CD4-positive, CD25-positive, alpha-beta regulatory T cell (primary cell): ENCODE measurements at regions not wholly inside any gene's neighbourhood (a gene's known extent, or its start where the extent isn't known, plus 50 kb on each side); places are given as distances from the start of the nearest gene placed in this dataset.
"Not testable (repeated sequence)": the region's sequence is repeated elsewhere in the genome, so short reads cannot be mapped to it uniquely, and the experiment has no call there.

Experiments used
- ATAC-seq, 2 donors: fragments of 150-1000 bp; cut with Tn5 transposase; one replicate each; pipeline ENCODE4 v1.10.0; 2021; ENCODE audit warnings: low read depth in 2 of 2, moderate number of reproducible peaks in 2 of 2, moderate library complexity in 1 of 2
- DNase-seq, 3 donors: peaks; one replicate each; pipeline versions ENCODE4 v3.0.0 to v3.0.0-alpha.2; 2012 to 2022; ENCODE audit warnings: mixed read lengths in 1 of 3
- H3K27ac ChIP-seq: one replicate; pipeline ENCODE4 v1.7.0; 2013; ENCODE audit warnings: mild to moderate bottlenecking, low read length; ENCODE audit not compliant: insufficient read depth, poor library complexity, severe bottlenecking
- H3K27me3 ChIP-seq: one replicate; pipeline ENCODE4 v1.7.0; 2013; ENCODE audit warnings: low read length; ENCODE audit not compliant: control insufficient read depth, insufficient read depth
- H3K36me3 ChIP-seq: one replicate; pipeline ENCODE4 v1.7.0; 2013; ENCODE audit warnings: mild to moderate bottlenecking, low read length, moderate library complexity; ENCODE audit not compliant: control insufficient read depth, insufficient read depth
- H3K4me1 ChIP-seq: 2 replicates; pipeline ENCODE4 v1.7.0; 2013; ENCODE audit warnings: mild to moderate bottlenecking, low read length; ENCODE audit not compliant: insufficient read depth, control insufficient read depth, poor library complexity, severe bottlenecking
- H3K4me3 ChIP-seq: one replicate; pipeline ENCODE4 v1.7.0; 2013; ENCODE audit warnings: low read depth, mild to moderate bottlenecking, low read length, moderate library complexity
- H3K9me3 ChIP-seq, 2 experiments: 1 replicate in 1 of 2; 2 replicates in 1 of 2; pipeline ENCODE4 v1.7.0; 2013; ENCODE audit warnings: low read length in 2 of 2, mild to moderate bottlenecking in 1 of 2, moderate library complexity in 1 of 2; ENCODE audit not compliant: control insufficient read depth in 2 of 2
- H3K27ac Mint-ChIP-seq, 3 donors: one replicate each; pipeline ENCODE4 v1.8.0; 2020 to 2022; ENCODE audit warnings: mild to moderate bottlenecking in 3 of 3, mixed read lengths in 3 of 3, moderate library complexity in 2 of 3
- H3K27me3 Mint-ChIP-seq: one replicate; pipeline ENCODE4 v1.8.0; 2022; ENCODE audit warnings: mild to moderate bottlenecking, mixed read lengths
- H3K36me3 Mint-ChIP-seq: one replicate; pipeline ENCODE4 v1.8.0; 2020; ENCODE audit warnings: mixed read lengths
- H3K4me1 Mint-ChIP-seq, 4 donors: one replicate each; pipeline ENCODE4 v1.8.0; 2020 to 2022; ENCODE audit warnings: mixed read lengths in 4 of 4, mild to moderate bottlenecking in 1 of 4
- H3K4me3 Mint-ChIP-seq, 4 donors: one replicate each; pipeline ENCODE4 v1.8.0; 2020 to 2022; ENCODE audit warnings: mild to moderate bottlenecking in 4 of 4, mixed read lengths in 4 of 4, moderate library complexity in 3 of 4
- H3K9me3 Mint-ChIP-seq, 7 donors: one replicate each; pipeline ENCODE4 v1.8.0; 2020 to 2022; ENCODE audit warnings: mixed read lengths in 7 of 7, mild to moderate bottlenecking in 3 of 7, moderate library complexity in 2 of 7

- no peak overlapping the region for H3K4me3 ChIP-seq
- ATAC-seq, result no peak
- Mint-ChIP-seq H3K27ac (peak overlapping the region in 1 of 3 donors; percentile 22), H3K4me3 (no peak overlapping the region), H3K9me3 (peaks cover 0 to 9% (median under 1%) of the 10 kb centered on the region in 7 donors), H3K36me3 (no peaks in the 10 kb centered on the region), H3K27me3 (no peaks in the 10 kb centered on the region), H3K4me1 (no peaks in the 10 kb centered on the region)
- no peak for DNase-seq
- H3K4me1 ChIP-seq, result no peaks in the 10 kb centered on the region
- H3K36me3 ChIP-seq, result no peaks in the 10 kb centered on the region
- no peaks in the 10 kb centered on the region for H3K9me3 ChIP-seq
- H3K27me3 ChIP-seq, result no peaks in the 10 kb centered on the region
- H3K27ac ChIP-seq, result no peak overlapping the region
Observed at GRCh38 chr1:215418876-215419447, 148.1 kb upstream of the KCTD3 start.

- Histone ChIP-seq H3K27ac (no peak overlapping the region), H3K4me3 (no peak overlapping the region), H3K27me3 (no peaks in the 10 kb centered on the region), H3K36me3 (no peaks in the 10 kb centered on the region), H3K9me3 (no peaks in the 10 kb centered on the region), H3K4me1 (no peaks in the 10 kb centered on the region)
- DNase-seq (no peak), ATAC-seq (no peak)
- no peaks in the 10 kb centered on the region for H3K4me1 Mint-ChIP-seq
- peaks cover 0 to 9% (median 4%) of the 10 kb centered on the region in 7 donors for H3K9me3 Mint-ChIP-seq
- H3K27me3 Mint-ChIP-seq, result no peaks in the 10 kb centered on the region
- no peak overlapping the region for H3K4me3 Mint-ChIP-seq
- no peaks in the 10 kb centered on the region for H3K36me3 Mint-ChIP-seq
- no peak overlapping the region for H3K27ac Mint-ChIP-seq
Observed at GRCh38 chr1:215421744-215422143, 145.4 kb upstream of the KCTD3 start.

GRCh38 chr1:215423288-215423687 lies 143.8 kb upstream of the KCTD3 start:
- H3K27ac ChIP-seq, result no peak overlapping the region
- H3K4me1 ChIP-seq, result no peaks in the 10 kb centered on the region
- H3K36me3 ChIP-seq, result no peaks in the 10 kb centered on the region
- H3K9me3 ChIP-seq, result no peaks in the 10 kb centered on the region
- Mint-ChIP-seq H3K4me3 (no peak overlapping the region), H3K27ac (no peak overlapping the region), H3K36me3 (no peaks in the 10 kb centered on the region), H3K27me3 (no peaks in the 10 kb centered on the region), H3K4me1 (no peaks in the 10 kb centered on the region), H3K9me3 (peaks cover 0 to 16% (median 4%) of the 10 kb centered on the region in 7 donors)
- DNase-seq, result no peak
- no peak for ATAC-seq
- no peaks in the 10 kb centered on the region for H3K27me3 ChIP-seq
- H3K4me3 ChIP-seq, result no peak overlapping the region

GRCh38 chr1:215425138-215425537 lies 142.0 kb upstream of the KCTD3 start:
- no peak for ATAC-seq
- H3K9me3 Mint-ChIP-seq, result peaks cover 0 to 21% (median 6%) of the 10 kb centered on the region in 7 donors
- Histone ChIP-seq H3K4me1 (no peaks in the 10 kb centered on the region), H3K9me3 (no peaks in the 10 kb centered on the region), H3K27me3 (no peaks in the 10 kb centered on the region), H3K27ac (no peak overlapping the region), H3K36me3 (no peaks in the 10 kb centered on the region), H3K4me3 (no peak overlapping the region)
- no peaks in the 10 kb centered on the region for H3K27me3 Mint-ChIP-seq
- no peak overlapping the region for H3K4me3 Mint-ChIP-seq
- no peaks in the 10 kb centered on the region for H3K4me1 Mint-ChIP-seq
- H3K36me3 Mint-ChIP-seq, result no peaks in the 10 kb centered on the region
- H3K27ac Mint-ChIP-seq, result no peak overlapping the region
- no peak for DNase-seq

- ATAC-seq (no peak), DNase-seq (no peak)
- Mint-ChIP-seq H3K27me3 (no peaks in the 10 kb centered on the region), H3K4me3 (no peak overlapping the region), H3K9me3 (peaks cover 0 to 24% (median 6%) of the 10 kb centered on the region in 7 donors), H3K4me1 (no peaks in the 10 kb centered on the region), H3K27ac (no peak overlapping the region), H3K36me3 (no peaks in the 10 kb centered on the region)
- no peaks in the 10 kb centered on the region for H3K9me3 ChIP-seq
- H3K4me3 ChIP-seq, result no peak overlapping the region
- H3K27ac ChIP-seq, result no peak overlapping the region
- H3K4me1 ChIP-seq, result no peaks in the 10 kb centered on the region
- no peaks in the 10 kb centered on the region for H3K27me3 ChIP-seq
- H3K36me3 ChIP-seq, result no peaks in the 10 kb centered on the region
Observed at GRCh38 chr1:215426101-215426500, 141.0 kb upstream of the KCTD3 start.

- H3K9me3 ChIP-seq, H3K36me3 Mint-ChIP-seq, H3K4me1 Mint-ChIP-seq, H3K4me3 ChIP-seq, H3K27ac Mint-ChIP-seq, H3K27me3 ChIP-seq, H3K4me3 Mint-ChIP-seq, DNase-seq, H3K36me3 ChIP-seq, ATAC-seq, H3K4me1 ChIP-seq, H3K27me3 Mint-ChIP-seq, H3K27ac ChIP-seq: not testable (repeated sequence)
- peaks cover 0 to 36% (median 5%) of the 10 kb centered on the region in 7 donors for H3K9me3 Mint-ChIP-seq
Observed at GRCh38 chr1:215432483-215433227, 134.4 kb upstream of the KCTD3 start.

- Histone ChIP-seq H3K4me1 (no peaks in the 10 kb centered on the region), H3K4me3 (no peak overlapping the region), H3K9me3 (no peaks in the 10 kb centered on the region), H3K27me3 (no peaks in the 10 kb centered on the region), H3K27ac (no peak overlapping the region), H3K36me3 (no peaks in the 10 kb centered on the region)
- H3K36me3 Mint-ChIP-seq, result no peaks in the 10 kb centered on the region
- H3K4me1 Mint-ChIP-seq, result peaks cover 0 to 2% (median 0%) of the 10 kb centered on the region in 4 donors
- ATAC-seq (no peak), DNase-seq (no peak)
- no peak overlapping the region for H3K27ac Mint-ChIP-seq
- H3K9me3 Mint-ChIP-seq, result peaks cover under 1 to 30% (median 4%) of the 10 kb centered on the region in 7 donors
- H3K27me3 Mint-ChIP-seq, result no peaks in the 10 kb centered on the region
- H3K4me3 Mint-ChIP-seq, result no peak overlapping the region
Observed at GRCh38 chr1:215433237-215433636, 133.9 kb upstream of the KCTD3 start.

- no peak overlapping the region for H3K4me3 ChIP-seq
- H3K27ac ChIP-seq, result no peak overlapping the region
- ATAC-seq (no peak), DNase-seq (no peak)
- H3K9me3 Mint-ChIP-seq, result peaks cover 2 to 47% (median 12%) of the 10 kb centered on the region in 7 donors
- H3K27ac Mint-ChIP-seq, result no peak overlapping the region
- H3K4me1 Mint-ChIP-seq, result no peaks in the 10 kb centered on the region
- H3K9me3 ChIP-seq, result peaks cover 2 to 4% of the 10 kb centered on the region in 2 experiments
- no peaks in the 10 kb centered on the region for H3K36me3 Mint-ChIP-seq
- no peaks in the 10 kb centered on the region for H3K27me3 ChIP-seq
- H3K27me3 Mint-ChIP-seq, result no peaks in the 10 kb centered on the region
- no peaks in the 10 kb centered on the region for H3K4me1 ChIP-seq
- H3K4me3 Mint-ChIP-seq, result no peak overlapping the region
- no peaks in the 10 kb centered on the region for H3K36me3 ChIP-seq
Observed at GRCh38 chr1:215439549-215439948, 127.6 kb upstream of the KCTD3 start.
